ENCODE measurements at regions not wholly inside any gene's neighbourhood (a gene's known extent, or its start where the extent isn't known, plus 50 kb on each side); places are given as distances from the start of the nearest gene placed in this dataset.
A peak's percentile ranks its signal among the peaks of the same experiment; 100 is the strongest.
"Not testable (repeated sequence)": the region's sequence is repeated elsewhere in the genome, so short reads cannot be mapped to it uniquely, and the experiment has no call there.

- Mint-ChIP-seq H3K4me1 (peaks cover 3% of the 10 kb centered on the region), H3K36me3 (ENCODE audit: low read depth) (no peaks in the 10 kb centered on the region), H3K4me3 (no peak overlapping the region), H3K27me3 (peaks cover 37% of the 10 kb centered on the region), H3K27ac (no peak overlapping the region), H3K9me3 (no peaks in the 10 kb centered on the region)
- intact Hi-C loops (cut with micrococcal nuclease) = no loop called here
- peak; percentile 41 for DNase-seq
These were observed 168.2 kb downstream of the SEPTIN7 start for GRCh38 chr7:35969066-35969465.

GRCh38 chr7:35970458-35970857 lies 169.6 kb downstream of the SEPTIN7 start:
- intact Hi-C loops (cut with micrococcal nuclease) = no loop called here
- no peak for DNase-seq
- Mint-ChIP-seq H3K4me1 (peaks cover 3% of the 10 kb centered on the region), H3K36me3 (ENCODE audit: low read depth) (no peaks in the 10 kb centered on the region), H3K27me3 (peaks cover 37% of the 10 kb centered on the region), H3K9me3 (no peaks in the 10 kb centered on the region), H3K4me3 (no peak overlapping the region), H3K27ac (no peak overlapping the region)

- intact Hi-C loops (cut with micrococcal nuclease) = no loop called here
- H3K4me1 Mint-ChIP-seq = peaks cover 3% of the 10 kb centered on the region
- H3K27me3 Mint-ChIP-seq = peaks cover 37% of the 10 kb centered on the region
- H3K9me3 Mint-ChIP-seq = no peaks in the 10 kb centered on the region
- peak overlapping the region; percentile 13 for H3K4me3 Mint-ChIP-seq
- no peaks in the 10 kb centered on the region for H3K36me3 Mint-ChIP-seq (ENCODE audit: low read depth)
- peak; percentile 58 for DNase-seq
- no peak overlapping the region for H3K27ac Mint-ChIP-seq
These were observed 170.5 kb downstream of the SEPTIN7 start for GRCh38 chr7:35971133-35971891.

- no peak overlapping the region for H3K4me3 Mint-ChIP-seq
- peaks cover 25% of the 10 kb centered on the region for H3K27me3 Mint-ChIP-seq
- peak; percentile 87 for DNase-seq
- peaks cover 3% of the 10 kb centered on the region for H3K4me1 Mint-ChIP-seq
- no peaks in the 10 kb centered on the region for H3K9me3 Mint-ChIP-seq
- intact Hi-C loops (cut with micrococcal nuclease) = loop anchor here (1.0 kb wide), 1 partner anchor 59 kb away; no protein-coding TSS in a partner anchor
- H3K36me3 Mint-ChIP-seq (ENCODE audit: low read depth) = no peaks in the 10 kb centered on the region
- no peak overlapping the region for H3K27ac Mint-ChIP-seq
These were observed 175.1 kb downstream of the SEPTIN7 start for GRCh38 chr7:35975851-35976454.

- H3K27me3 Mint-ChIP-seq; H3K4me3 Mint-ChIP-seq; H3K27ac Mint-ChIP-seq; H3K36me3 Mint-ChIP-seq (ENCODE audit: low read depth); H3K9me3 Mint-ChIP-seq; H3K4me1 Mint-ChIP-seq; intact Hi-C loops (cut with micrococcal nuclease): not testable (repeated sequence)
- DNase-seq = peak; percentile 32
These were observed 174.0 kb upstream of the EEPD1 start for GRCh38 chr7:35978816-35979640.

- Mint-ChIP-seq H3K9me3 (no peaks in the 10 kb centered on the region), H3K36me3 (ENCODE audit: low read depth) (no peaks in the 10 kb centered on the region), H3K4me3 (no peak overlapping the region), H3K4me1 (no peaks in the 10 kb centered on the region), H3K27me3 (peaks cover 5% of the 10 kb centered on the region), H3K27ac (no peak overlapping the region)
- intact Hi-C loops (cut with micrococcal nuclease) = loop anchor here (10.0 kb wide), 1 partner anchor 202 kb away; no protein-coding TSS in a partner anchor
- peak; percentile 43 for DNase-seq
These were observed 170.5 kb upstream of the EEPD1 start for GRCh38 chr7:35982600-35982999.

GRCh38 chr7:35983626-35984025 lies 169.4 kb upstream of the EEPD1 start:
- H3K27ac Mint-ChIP-seq = no peak overlapping the region
- H3K36me3 Mint-ChIP-seq (ENCODE audit: low read depth) = no peaks in the 10 kb centered on the region
- H3K4me3 Mint-ChIP-seq = no peak overlapping the region
- DNase-seq = peak; percentile 50
- H3K27me3 Mint-ChIP-seq = peaks cover 5% of the 10 kb centered on the region
- intact Hi-C loops (cut with micrococcal nuclease) = loop anchor here (10.0 kb wide), 1 partner anchor 201 kb away; no protein-coding TSS in a partner anchor
- no peaks in the 10 kb centered on the region for H3K4me1 Mint-ChIP-seq
- H3K9me3 Mint-ChIP-seq = no peaks in the 10 kb centered on the region

- peaks cover 3% of the 10 kb centered on the region for H3K27me3 Mint-ChIP-seq
- H3K4me3 Mint-ChIP-seq = no peak overlapping the region
- H3K36me3 Mint-ChIP-seq (ENCODE audit: low read depth) = no peaks in the 10 kb centered on the region
- H3K4me1 Mint-ChIP-seq = no peaks in the 10 kb centered on the region
- intact Hi-C loops (cut with micrococcal nuclease) = loop anchor here (1.0 to 10.0 kb wide), 2 partner anchors 200 to 306 kb away; no protein-coding TSS in a partner anchor
- DNase-seq = peak; percentile 90
- H3K27ac Mint-ChIP-seq = no peak overlapping the region
- no peaks in the 10 kb centered on the region for H3K9me3 Mint-ChIP-seq
These were observed 167.8 kb upstream of the EEPD1 start for GRCh38 chr7:35985126-35985754.

- Mint-ChIP-seq H3K36me3 (ENCODE audit: low read depth) (no peaks in the 10 kb centered on the region), H3K27me3 (peaks cover 1% of the 10 kb centered on the region), H3K4me1 (peaks cover 3% of the 10 kb centered on the region), H3K27ac (no peak overlapping the region), H3K9me3 (no peaks in the 10 kb centered on the region), H3K4me3 (no peak overlapping the region)
- peak; percentile 31 for DNase-seq
- intact Hi-C loops (cut with micrococcal nuclease) = loop anchor here (10.0 kb wide), 1 partner anchor 198 kb away; no protein-coding TSS in a partner anchor
These were observed 166.0 kb upstream of the EEPD1 start for GRCh38 chr7:35987016-35987415.

- no peak overlapping the region for H3K4me3 Mint-ChIP-seq
These were observed 164.9 kb upstream of the EEPD1 start for GRCh38 chr7:35988105-35988504.

GRCh38 chr7:35988818-35989217 lies 164.2 kb upstream of the EEPD1 start:
- peaks cover 1% of the 10 kb centered on the region for H3K27me3 Mint-ChIP-seq
- no peak overlapping the region for H3K27ac Mint-ChIP-seq
- H3K36me3 Mint-ChIP-seq (ENCODE audit: low read depth) = no peaks in the 10 kb centered on the region
- intact Hi-C loops (cut with micrococcal nuclease) = loop anchor here (10.0 kb wide), 1 partner anchor 196 kb away; no protein-coding TSS in a partner anchor
- H3K4me1 Mint-ChIP-seq = peaks cover 7% of the 10 kb centered on the region
- peaks cover 4% of the 10 kb centered on the region for H3K9me3 Mint-ChIP-seq
- peak; percentile 45 for DNase-seq
- H3K4me3 Mint-ChIP-seq = no peak overlapping the region

More at GRCh38 chr7:35988105-35988504, 164.9 kb upstream of the EEPD1 start:
- intact Hi-C loops (cut with micrococcal nuclease) = loop anchor here (10.0 kb wide), 1 partner anchor 197 kb away; no protein-coding TSS in a partner anchor
- Mint-ChIP-seq H3K36me3 (ENCODE audit: low read depth) (no peaks in the 10 kb centered on the region), H3K9me3 (peaks cover 4% of the 10 kb centered on the region), H3K4me1 (peaks cover 7% of the 10 kb centered on the region), H3K27ac (no peak overlapping the region), H3K27me3 (peaks cover 1% of the 10 kb centered on the region)
- peak; percentile 49 for DNase-seq

- H3K9me3 Mint-ChIP-seq = peaks cover 4% of the 10 kb centered on the region
- H3K27me3 Mint-ChIP-seq = no peaks in the 10 kb centered on the region
- no peak for DNase-seq
- no peak overlapping the region for H3K27ac Mint-ChIP-seq
- intact Hi-C loops (cut with micrococcal nuclease) = loop anchor here (10.0 kb wide), 1 partner anchor 123 kb away; no protein-coding TSS in a partner anchor
- H3K4me1 Mint-ChIP-seq = peaks cover 7% of the 10 kb centered on the region
- no peak overlapping the region for H3K4me3 Mint-ChIP-seq
- no peaks in the 10 kb centered on the region for H3K36me3 Mint-ChIP-seq (ENCODE audit: low read depth)
These were observed 161.4 kb upstream of the EEPD1 start for GRCh38 chr7:35991511-35992232.

GRCh38 chr7:35992436-35992835 lies 160.6 kb upstream of the EEPD1 start:
- Mint-ChIP-seq H3K9me3 (peaks cover 4% of the 10 kb centered on the region), H3K4me3 (no peak overlapping the region), H3K4me1 (peaks cover 7% of the 10 kb centered on the region), H3K27me3 (no peaks in the 10 kb centered on the region), H3K36me3 (ENCODE audit: low read depth) (no peaks in the 10 kb centered on the region), H3K27ac (no peak overlapping the region)
- no peak for DNase-seq
- intact Hi-C loops (cut with micrococcal nuclease) = loop anchor here (10.0 kb wide), 1 partner anchor 122 kb away; no protein-coding TSS in a partner anchor
